Right atrium auricular region (tissue), 2 donors: ENCODE measurements at regions not wholly inside any gene's neighbourhood (a gene's known extent, or its start where the extent isn't known, plus 50 kb on each side); places are given as distances from the start of the nearest gene placed in this dataset.
"Not testable (repeated sequence)": the region's sequence is repeated elsewhere in the genome, so short reads cannot be mapped to it uniquely, and the experiment has no call there.

Source experiments
- DNase-seq: peaks from one replicate; pipeline ENCODE4 v3.0.0-alpha.2; 2019; ENCODE audit warnings: low spot score
- H3K27ac ChIP-seq, 2 donors: fragments of 200-600 bp; sonication (generic); 1 replicate in 1 of 2; 2 replicates in 1 of 2; pipeline ENCODE4 v1.5.1; 2016 to 2019
- H3K27me3 ChIP-seq, 2 donors: fragments of 200-600 bp; sonication (generic); one replicate each; pipeline versions ENCODE4 v1.5.1 to v1.6.0; 2017 to 2019
- H3K36me3 ChIP-seq: fragments of 200-600 bp; sonication (generic); one replicate; pipeline ENCODE4 v1.5.1; 2016
- H3K4me1 ChIP-seq, 2 donors: fragments of 200-600 bp; sonication (generic); one replicate each; pipeline versions ENCODE4 v1.5.1 to v1.6.0; 2017 to 2019
- H3K4me3 ChIP-seq, 2 donors: fragments of 200-600 bp; sonication (generic); 1 replicate in 1 of 2; 2 replicates in 1 of 2; pipeline ENCODE4 v1.5.1; 2017 to 2019; ENCODE audit warnings: mild to moderate bottlenecking in 1 of 2, moderate library complexity in 1 of 2
- H3K9me3 ChIP-seq, 2 donors: fragments of 200-600 bp; sonication (generic); one replicate each; pipeline ENCODE4 v1.5.1; 2019
- CTCF ChIP-seq, 2 donors: fragments of 200-600 bp; sonication (generic); IDR thresholded peaks; one replicate each; pipeline ENCODE4 v1.5.1; 2019; ENCODE audit warnings: antibody characterized with exemption in 2 of 2

DNA sequence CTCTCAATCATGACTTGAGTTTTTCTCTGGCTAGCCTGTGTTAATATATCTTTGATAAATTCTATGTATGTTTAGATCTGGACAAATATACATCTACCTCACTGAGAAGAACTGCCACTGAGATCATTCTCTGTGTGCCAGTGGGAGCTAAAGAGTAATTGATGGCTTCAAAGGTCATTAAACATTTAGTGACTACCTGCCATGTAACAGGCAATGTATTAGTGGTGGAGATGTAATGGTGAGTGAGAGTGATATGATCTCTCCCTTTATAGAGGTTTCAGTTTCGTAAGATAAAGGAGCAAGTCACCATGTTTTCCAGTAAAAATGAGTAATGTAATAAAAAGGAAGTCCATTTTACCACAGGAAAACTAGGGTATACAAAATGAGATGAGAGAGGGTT lies 235.8 kb upstream of the CDH8 start:
- H3K9me3 ChIP-seq, result no peaks in the 10 kb centered on the region
- no peak for TF ChIP-seq CTCF (IDR thresholded peaks at IDR 0.05)
- no peaks in the 10 kb centered on the region for H3K27me3 ChIP-seq
- H3K36me3 ChIP-seq, result no peaks in the 10 kb centered on the region
- no peaks in the 10 kb centered on the region for H3K4me1 ChIP-seq
- no peak overlapping the region for H3K4me3 ChIP-seq
- DNase-seq, result no peak
- H3K27ac ChIP-seq, result no peak overlapping the region

- no peak for DNase-seq
- Histone ChIP-seq H3K36me3 (no peaks in the 10 kb centered on the region), H3K27ac (no peak overlapping the region), H3K4me3 (no peak overlapping the region), H3K9me3 (peaks cover 0 to 14% of the 10 kb centered on the region in 2 donors), H3K4me1 (no peaks in the 10 kb centered on the region), H3K27me3 (no peaks in the 10 kb centered on the region)
- no peak for TF ChIP-seq CTCF (IDR thresholded peaks at IDR 0.05)
These were observed 225.5 kb upstream of the CDH8 start for GRCh38 chr16:62261760-62262159.

DNA sequence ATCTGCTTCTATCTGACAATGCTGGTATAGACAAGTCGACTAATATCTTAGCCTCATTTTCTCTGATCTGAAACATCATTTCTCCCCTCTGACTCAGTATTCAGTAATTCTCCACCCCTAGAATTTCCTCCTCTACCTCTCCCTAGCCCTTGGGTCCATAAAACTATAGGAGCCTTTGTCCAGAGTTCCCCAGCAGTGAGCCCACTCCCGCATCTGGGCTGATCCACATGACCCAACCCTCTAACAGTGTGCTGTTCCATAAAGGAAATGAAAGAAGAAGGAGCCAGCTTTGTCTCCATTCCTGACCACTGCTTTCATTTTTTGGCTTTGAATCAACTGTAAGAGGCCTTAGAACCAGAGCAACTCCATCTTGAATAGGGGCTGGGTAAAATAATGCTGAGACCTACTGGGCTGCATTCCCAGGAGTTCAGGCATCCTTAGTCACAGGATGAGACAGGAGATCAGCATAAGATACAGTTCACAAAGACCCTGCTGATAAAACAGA lies 222.7 kb upstream of the CDH8 start:
- DNase-seq, H3K36me3 ChIP-seq, H3K4me3 ChIP-seq, H3K4me1 ChIP-seq, H3K27me3 ChIP-seq, H3K9me3 ChIP-seq, H3K27ac ChIP-seq: not testable (repeated sequence)

- H3K4me3 ChIP-seq, result no peak overlapping the region
- H3K27ac ChIP-seq, result no peak overlapping the region
- peak in 1 of 2 donors; percentile 37 for TF ChIP-seq CTCF (IDR thresholded peaks at IDR 0.05)
- no peaks in the 10 kb centered on the region for H3K4me1 ChIP-seq
- H3K9me3 ChIP-seq, result no peaks in the 10 kb centered on the region
- no peaks in the 10 kb centered on the region for H3K27me3 ChIP-seq
- no peaks in the 10 kb centered on the region for H3K36me3 ChIP-seq
- no peak for DNase-seq
These were observed 220.2 kb upstream of the CDH8 start for GRCh38 chr16:62256406-62256805.

- Histone ChIP-seq H3K27ac (no peak overlapping the region), H3K4me3 (no peak overlapping the region), H3K9me3 (no peaks in the 10 kb centered on the region), H3K36me3 (no peaks in the 10 kb centered on the region), H3K27me3 (no peaks in the 10 kb centered on the region), H3K4me1 (no peaks in the 10 kb centered on the region)
- TF ChIP-seq CTCF (IDR thresholded peaks at IDR 0.05), result no peak
- DNase-seq, result no peak
These were observed 218.6 kb upstream of the CDH8 start for GRCh38 chr16:62254847-62255246.

GRCh38 chr16:62254372-62254771 lies 218.1 kb upstream of the CDH8 start:
- no peaks in the 10 kb centered on the region for H3K4me1 ChIP-seq
- H3K36me3 ChIP-seq, result no peaks in the 10 kb centered on the region
- no peak overlapping the region for H3K27ac ChIP-seq
- H3K9me3 ChIP-seq, result no peaks in the 10 kb centered on the region
- no peak overlapping the region for H3K4me3 ChIP-seq
- no peak for DNase-seq
- TF ChIP-seq CTCF (IDR thresholded peaks at IDR 0.05), result no peak
- no peaks in the 10 kb centered on the region for H3K27me3 ChIP-seq
